ENCODE measurements at regions not wholly inside any gene's neighbourhood (a gene's known extent, or its start where the extent isn't known, plus 50 kb on each side); places are given as distances from the start of the nearest gene placed in this dataset.

DNA sequence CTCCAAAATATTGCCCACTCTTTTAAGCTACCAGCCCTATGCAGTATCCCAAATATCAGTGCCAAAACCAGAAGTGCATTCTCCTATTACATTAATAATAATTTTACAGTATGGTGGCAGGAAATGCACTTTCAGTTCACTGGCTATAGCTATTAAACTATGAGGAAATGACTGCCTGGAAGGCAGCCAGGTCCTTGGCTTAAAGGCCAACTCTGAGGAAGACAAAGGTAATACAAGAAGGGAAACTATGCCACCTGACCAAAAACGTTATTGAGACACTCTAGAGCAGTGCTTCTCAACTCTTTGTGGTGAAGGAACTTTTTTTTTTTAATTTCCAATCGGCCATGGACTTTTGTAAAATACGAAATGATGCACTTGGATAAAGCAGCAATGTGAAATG, 133.6 kb upstream of the VAMP7 start:
- TF ChIP-seq, protein P1, sequence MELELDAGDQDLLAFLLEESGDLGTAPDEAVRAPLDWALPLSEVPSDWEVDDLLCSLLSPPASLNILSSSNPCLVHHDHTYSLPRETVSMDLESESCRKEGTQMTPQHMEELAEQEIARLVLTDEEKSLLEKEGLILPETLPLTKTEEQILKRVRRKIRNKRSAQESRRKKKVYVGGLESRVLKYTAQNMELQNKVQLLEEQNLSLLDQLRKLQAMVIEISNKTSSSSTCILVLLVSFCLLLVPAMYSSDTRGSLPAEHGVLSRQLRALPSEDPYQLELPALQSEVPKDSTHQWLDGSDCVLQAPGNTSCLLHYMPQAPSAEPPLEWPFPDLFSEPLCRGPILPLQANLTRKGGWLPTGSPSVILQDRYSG (tag; conservative IDR thresholded peaks at IDR 0.05; ENCODE audit: low read depth): no peak
- TF ChIP-seq NR4A1 (CRISPR knock-in tag; IDR thresholded peaks at IDR 0.05) (no peak), NR4A1 (tag; IDR thresholded peaks at IDR 0.05) (no peak), NRF1 (conservative IDR thresholded peaks at IDR 0.05 in 1 of 2, IDR thresholded peaks at IDR 0.05 in 1 of 2) (no peak), RAD51 (IDR thresholded peaks at IDR 0.05; ENCODE audit: borderline replicate concordance, low read depth) (no peak), SMAD1 (IDR thresholded peaks at IDR 0.05; ENCODE audit: low read depth, low read length, partially characterized antibody) (no peak), RHOXF2B (CRISPR knock-in tag; conservative IDR thresholded peaks at IDR 0.05) (no peak)
- TF ChIP-seq, protein P2, sequence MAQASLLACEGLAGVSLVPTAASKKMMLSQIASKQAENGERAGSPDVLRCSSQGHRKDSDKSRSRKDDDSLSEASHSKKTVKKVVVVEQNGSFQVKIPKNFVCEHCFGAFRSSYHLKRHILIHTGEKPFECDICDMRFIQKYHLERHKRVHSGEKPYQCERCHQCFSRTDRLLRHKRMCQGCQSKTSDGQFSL (CRISPR knock-in tag; IDR thresholded peaks at IDR 0.05): no peak
- TF ChIP-seq, protein P2 (tag; IDR thresholded peaks at IDR 0.05): no peak
